ENCODE measurements at regions not wholly inside any gene's neighbourhood (a gene's known extent, or its start where the extent isn't known, plus 50 kb on each side); places are given as distances from the start of the nearest gene placed in this dataset.

DNA sequence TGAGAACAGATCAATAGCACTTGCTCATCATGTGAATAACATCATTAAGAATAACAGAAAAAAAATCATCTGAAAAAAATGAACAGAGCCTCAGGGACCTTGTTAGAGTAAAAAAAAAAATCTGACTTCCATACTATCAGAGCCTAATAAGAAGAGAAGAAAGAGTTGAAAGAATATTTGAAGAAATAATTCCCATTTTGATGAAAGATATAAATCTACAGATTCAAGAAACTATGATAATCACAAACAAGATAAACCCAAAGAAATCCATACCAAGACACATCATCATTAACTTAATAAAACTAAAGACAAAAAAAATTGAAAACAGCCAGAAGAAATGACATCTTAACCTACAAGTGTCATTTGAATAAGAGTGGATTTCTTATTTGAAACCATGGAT, 134.4 kb downstream of the BMS1 start:
- no peak for DNase-seq
- Histone ChIP-seq H3K36me3 (ENCODE audit: control insufficient read depth, insufficient read depth, low read length) (no peaks in the 10 kb centered on the region), H3K9me3 (ENCODE audit: control insufficient read depth, low read depth, low read length) (no peaks in the 10 kb centered on the region), H3K27me3 (ENCODE audit: control insufficient read depth, insufficient read depth, low read length) (no peaks in the 10 kb centered on the region), H3K4me3 (ENCODE audit: low read length) (no peak overlapping the region), H3K27ac (ENCODE audit: low read length) (no peak overlapping the region), H3K4me1 (ENCODE audit: control insufficient read depth, insufficient read depth, low read length) (no peaks in the 10 kb centered on the region)

DNA sequence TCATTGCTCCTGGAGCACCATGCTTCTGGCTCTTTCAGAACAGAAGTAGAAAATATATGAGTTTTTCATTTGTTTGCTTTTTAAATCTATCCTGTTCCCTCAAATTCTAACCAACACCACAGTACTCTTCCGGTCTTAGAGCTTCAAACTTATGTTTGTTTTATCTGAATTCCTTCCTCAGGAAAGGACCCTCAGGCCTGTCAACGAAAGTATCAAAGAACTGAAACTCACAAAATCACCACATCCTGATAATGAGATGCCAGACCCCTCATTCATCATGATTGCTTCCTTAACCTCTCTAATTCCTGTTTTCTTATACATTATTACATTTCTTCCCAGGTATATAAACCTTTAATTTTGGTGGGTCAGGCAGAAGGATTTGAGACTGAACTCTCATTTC, 135.2 kb downstream of the BMS1 start:
- no CpG with 5 or more reads among the region's 2 CpGs for WGBS (ENCODE audit: insufficient coverage, low lambda C conversion rate)
- H3K9me3 ChIP-seq (ENCODE audit: control insufficient read depth, low read depth, low read length), result no peaks in the 10 kb centered on the region

DNA sequence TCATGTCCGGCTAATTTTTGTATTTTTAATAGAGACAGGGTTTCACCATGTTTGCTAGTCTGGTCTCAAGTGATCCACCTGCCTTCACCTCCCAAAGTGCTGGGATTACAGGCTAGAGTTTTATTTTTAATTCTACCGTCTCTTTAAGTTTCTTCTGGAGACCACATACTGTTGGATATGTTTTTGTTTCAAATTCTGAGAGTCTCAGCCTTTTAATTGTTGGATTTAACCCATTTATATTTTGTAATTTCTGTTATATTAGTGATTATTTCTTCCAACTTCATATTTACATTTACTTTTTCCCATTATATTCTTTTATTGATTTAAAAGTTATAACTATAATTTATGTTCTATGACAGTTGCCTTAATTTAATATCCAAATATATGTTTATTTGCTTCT, 139.4 kb downstream of the BMS1 start:
- no peaks in the 10 kb centered on the region for H3K9me3 ChIP-seq (ENCODE audit: control insufficient read depth, low read depth, low read length)
- no peaks in the 10 kb centered on the region for H3K36me3 ChIP-seq (ENCODE audit: control insufficient read depth, insufficient read depth, low read length)
- H3K27me3 ChIP-seq (ENCODE audit: control insufficient read depth, insufficient read depth, low read length), result peaks cover 5% of the 10 kb centered on the region
- 78% methylated on average over 1 of the region's 2 CpGs for WGBS (ENCODE audit: insufficient coverage, low lambda C conversion rate)
- H3K4me3 ChIP-seq (ENCODE audit: low read length), result no peak overlapping the region
- H3K4me1 ChIP-seq (ENCODE audit: control insufficient read depth, insufficient read depth, low read length), result no peaks in the 10 kb centered on the region
- no peak for DNase-seq
- no peak overlapping the region for H3K27ac ChIP-seq (ENCODE audit: low read length)

More for the DNA sequence above, 135.2 kb downstream of the BMS1 start:
- no peak for DNase-seq
- Histone ChIP-seq H3K27ac (ENCODE audit: low read length) (no peak overlapping the region), H3K27me3 (ENCODE audit: control insufficient read depth, insufficient read depth, low read length) (no peaks in the 10 kb centered on the region), H3K4me3 (ENCODE audit: low read length) (no peak overlapping the region), H3K36me3 (ENCODE audit: control insufficient read depth, insufficient read depth, low read length) (no peaks in the 10 kb centered on the region), H3K4me1 (ENCODE audit: control insufficient read depth, insufficient read depth, low read length) (no peaks in the 10 kb centered on the region)

DNA sequence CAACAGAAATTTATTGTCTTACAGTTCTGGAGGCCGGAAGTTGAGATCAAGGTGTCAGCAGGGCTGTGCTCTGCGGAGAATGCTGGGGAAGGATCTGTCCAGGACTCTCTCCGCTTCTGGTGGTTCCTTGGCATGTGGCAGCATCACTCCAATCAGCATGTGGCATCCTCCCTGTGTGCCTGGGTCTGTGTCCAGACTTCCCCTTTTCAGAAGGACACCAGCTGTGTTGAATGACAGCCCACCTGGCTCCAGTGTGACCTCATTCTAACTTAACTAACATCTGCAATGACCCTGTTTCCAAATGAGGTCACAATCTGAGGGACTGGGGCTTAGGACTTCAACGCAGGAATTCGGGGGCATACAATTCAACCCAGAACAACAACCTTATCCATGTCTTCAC, 141.9 kb downstream of the BMS1 start:
- Histone ChIP-seq H3K27ac (ENCODE audit: low read length) (no peak overlapping the region), H3K4me3 (ENCODE audit: low read length) (no peak overlapping the region), H3K27me3 (ENCODE audit: control insufficient read depth, insufficient read depth, low read length) (peaks cover 8% of the 10 kb centered on the region), H3K36me3 (ENCODE audit: control insufficient read depth, insufficient read depth, low read length) (no peaks in the 10 kb centered on the region), H3K9me3 (ENCODE audit: control insufficient read depth, low read depth, low read length) (no peaks in the 10 kb centered on the region), H3K4me1 (ENCODE audit: control insufficient read depth, insufficient read depth, low read length) (no peaks in the 10 kb centered on the region)
- no CpG with 5 or more reads among the region's 5 CpGs for WGBS (ENCODE audit: insufficient coverage, low lambda C conversion rate)
- DNase-seq, result no peak

DNA sequence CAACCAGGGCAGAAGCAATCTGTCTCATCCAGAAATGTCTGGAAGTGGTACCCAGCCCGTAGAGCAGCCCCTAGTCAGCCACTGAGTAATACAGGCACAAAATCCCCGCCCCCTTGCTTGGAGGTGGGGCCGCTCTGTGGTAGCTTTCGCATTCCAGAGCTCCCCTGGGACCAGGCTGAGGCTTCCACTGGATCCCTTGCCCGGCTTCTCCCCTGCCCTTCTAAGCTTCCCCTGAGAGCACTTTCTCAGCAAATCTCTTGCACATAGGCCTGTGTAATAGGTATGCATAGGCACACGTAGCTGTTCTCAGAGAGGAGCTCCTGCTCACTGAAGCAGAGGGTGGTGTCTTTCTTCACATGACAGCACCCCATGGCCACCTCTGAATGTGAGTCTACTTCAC, 144.2 kb downstream of the BMS1 start:
- H3K9me3 ChIP-seq (ENCODE audit: control insufficient read depth, low read depth, low read length), result no peaks in the 10 kb centered on the region
- no peaks in the 10 kb centered on the region for H3K36me3 ChIP-seq (ENCODE audit: control insufficient read depth, insufficient read depth, low read length)
- H3K4me3 ChIP-seq (ENCODE audit: low read length), result no peak overlapping the region
- no peak for DNase-seq
- H3K4me1 ChIP-seq (ENCODE audit: control insufficient read depth, insufficient read depth, low read length), result no peaks in the 10 kb centered on the region
- no CpG with 5 or more reads among the region's 6 CpGs for WGBS (ENCODE audit: insufficient coverage, low lambda C conversion rate)
- no peak overlapping the region for H3K27ac ChIP-seq (ENCODE audit: low read length)
- H3K27me3 ChIP-seq (ENCODE audit: control insufficient read depth, insufficient read depth, low read length), result peaks cover 23% of the 10 kb centered on the region

DNA sequence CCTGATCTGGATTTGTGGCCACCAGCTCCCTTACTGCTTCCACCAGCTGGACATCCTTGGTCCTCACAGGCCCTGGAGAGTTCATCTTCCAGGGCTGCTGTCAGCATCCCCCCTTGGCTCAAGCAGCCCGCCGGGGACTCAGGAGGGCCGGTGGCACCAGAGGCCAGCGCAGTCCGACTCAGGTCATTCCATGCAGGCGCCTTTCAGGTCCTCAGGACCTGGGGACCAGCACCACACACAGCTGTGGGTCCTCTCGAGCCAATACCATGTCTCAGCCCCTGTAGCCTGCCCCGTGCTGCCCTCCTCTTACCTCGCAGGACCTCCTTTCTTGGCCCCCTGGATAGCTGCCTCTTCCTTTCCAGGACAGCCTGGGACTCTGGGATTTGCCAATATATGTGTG, 145.5 kb downstream of the BMS1 start:
- H3K27me3 ChIP-seq (ENCODE audit: control insufficient read depth, insufficient read depth, low read length), result peaks cover 35% of the 10 kb centered on the region

DNA sequence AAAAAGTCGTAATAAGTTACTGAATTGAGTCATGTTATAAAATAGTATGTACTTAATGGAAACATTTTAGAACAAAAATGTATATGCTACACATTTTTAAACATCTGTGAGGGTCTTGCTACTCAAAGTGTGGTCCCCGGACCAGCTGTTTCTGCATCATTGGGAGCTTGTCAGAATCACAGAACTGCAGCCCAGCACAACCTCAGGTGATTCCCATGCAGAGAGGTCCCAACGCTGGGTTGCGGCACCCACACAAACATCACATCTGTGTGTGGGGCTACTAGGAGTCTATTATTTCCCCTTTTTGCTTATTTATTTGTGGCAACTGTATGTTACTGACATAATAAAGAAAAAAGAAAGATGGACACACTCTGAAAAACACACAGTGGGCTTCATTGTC, 146.6 kb downstream of the BMS1 start:
- Histone ChIP-seq H3K9me3 (ENCODE audit: control insufficient read depth, low read depth, low read length) (no peaks in the 10 kb centered on the region), H3K27ac (ENCODE audit: low read length) (no peak overlapping the region), H3K27me3 (ENCODE audit: control insufficient read depth, insufficient read depth, low read length) (peaks cover 47% of the 10 kb centered on the region), H3K4me1 (ENCODE audit: control insufficient read depth, insufficient read depth, low read length) (no peaks in the 10 kb centered on the region), H3K36me3 (ENCODE audit: control insufficient read depth, insufficient read depth, low read length) (no peaks in the 10 kb centered on the region), H3K4me3 (ENCODE audit: low read length) (no peak overlapping the region)
- 80% methylated on average over 1 of the region's 4 CpGs for WGBS (ENCODE audit: insufficient coverage, low lambda C conversion rate)
- no peak for DNase-seq

More for the DNA sequence above, 145.5 kb downstream of the BMS1 start:
- Histone ChIP-seq H3K36me3 (ENCODE audit: control insufficient read depth, insufficient read depth, low read length) (no peaks in the 10 kb centered on the region), H3K9me3 (ENCODE audit: control insufficient read depth, low read depth, low read length) (no peaks in the 10 kb centered on the region), H3K4me3 (ENCODE audit: low read length) (no peak overlapping the region), H3K4me1 (ENCODE audit: control insufficient read depth, insufficient read depth, low read length) (no peaks in the 10 kb centered on the region), H3K27ac (ENCODE audit: low read length) (no peak overlapping the region)
- WGBS (ENCODE audit: insufficient coverage, low lambda C conversion rate), result no CpG with 5 or more reads among the region's 9 CpGs
- DNase-seq, result no peak

DNA sequence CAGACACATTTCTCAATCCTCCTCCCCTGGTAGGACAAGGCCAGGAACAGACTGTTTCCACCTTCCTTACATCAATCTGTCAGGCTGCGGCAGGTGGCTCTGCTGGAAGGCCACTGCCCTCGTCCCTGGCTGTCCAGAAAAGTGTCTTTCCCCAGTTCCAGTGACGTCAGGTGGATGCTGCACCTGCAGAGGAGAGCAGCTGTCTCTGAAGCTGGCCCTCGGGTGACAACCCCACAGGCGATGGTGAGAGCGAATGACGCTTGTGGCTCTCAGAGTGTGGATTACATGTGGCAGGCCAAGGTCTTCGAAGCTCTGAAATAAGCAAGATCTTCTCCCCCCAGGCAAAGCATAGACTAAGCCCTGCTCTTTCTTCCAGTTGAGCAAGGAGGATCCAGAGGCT, 146.9 kb upstream of the RET start:
- Histone ChIP-seq H3K4me1 (ENCODE audit: control insufficient read depth, insufficient read depth, low read length) (no peaks in the 10 kb centered on the region), H3K36me3 (ENCODE audit: control insufficient read depth, insufficient read depth, low read length) (no peaks in the 10 kb centered on the region), H3K27ac (ENCODE audit: low read length) (no peak overlapping the region), H3K27me3 (ENCODE audit: control insufficient read depth, insufficient read depth, low read length) (peaks cover 54% of the 10 kb centered on the region), H3K9me3 (ENCODE audit: control insufficient read depth, low read depth, low read length) (no peaks in the 10 kb centered on the region), H3K4me3 (ENCODE audit: low read length) (no peak overlapping the region)
- WGBS (ENCODE audit: insufficient coverage, low lambda C conversion rate), result no CpG with 5 or more reads among the region's 8 CpGs
- no peak for DNase-seq

DNA sequence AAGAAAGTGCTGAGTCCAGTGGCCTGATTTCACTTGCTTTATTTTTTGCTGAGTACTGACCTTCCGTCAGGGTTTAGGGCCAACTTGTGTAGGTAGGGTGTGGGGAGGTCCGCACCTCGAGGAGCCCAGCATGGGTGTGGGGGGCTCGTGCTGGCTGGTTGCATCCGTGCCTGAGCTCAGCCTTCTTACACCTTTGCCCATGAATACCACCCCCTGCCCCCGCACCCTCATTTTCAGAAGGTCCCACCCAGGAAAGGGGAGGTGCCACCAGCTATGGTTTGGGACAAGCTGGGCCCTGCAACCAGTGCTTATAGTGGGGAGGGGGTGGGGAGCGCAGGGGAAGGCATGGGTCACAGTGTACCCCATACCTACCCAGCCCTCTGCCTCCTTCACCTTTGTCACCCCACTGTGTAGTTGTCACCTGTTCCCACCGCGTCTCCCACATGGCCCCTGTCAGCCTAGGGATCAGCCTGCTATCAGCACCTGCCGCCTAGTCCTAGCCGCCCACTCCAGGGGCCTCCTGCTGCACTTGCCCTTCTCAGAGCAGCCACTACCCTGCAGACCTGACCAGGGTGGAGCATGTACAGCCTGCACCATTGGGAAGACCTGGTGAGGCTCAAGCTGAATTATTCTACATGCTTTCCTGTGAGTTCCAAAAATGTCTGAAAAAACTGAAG, 146.2 kb upstream of the RET start:
- DNase-seq, result no peak
- no CpG with 5 or more reads among the region's 11 CpGs for WGBS (ENCODE audit: insufficient coverage, low lambda C conversion rate)
- Histone ChIP-seq H3K27me3 (ENCODE audit: control insufficient read depth, insufficient read depth, low read length) (peaks cover 60% of the 10 kb centered on the region), H3K27ac (ENCODE audit: low read length) (no peak overlapping the region), H3K36me3 (ENCODE audit: control insufficient read depth, insufficient read depth, low read length) (no peaks in the 10 kb centered on the region), H3K9me3 (ENCODE audit: control insufficient read depth, low read depth, low read length) (no peaks in the 10 kb centered on the region), H3K4me1 (ENCODE audit: control insufficient read depth, insufficient read depth, low read length) (no peaks in the 10 kb centered on the region), H3K4me3 (ENCODE audit: low read length) (no peak overlapping the region)

DNA sequence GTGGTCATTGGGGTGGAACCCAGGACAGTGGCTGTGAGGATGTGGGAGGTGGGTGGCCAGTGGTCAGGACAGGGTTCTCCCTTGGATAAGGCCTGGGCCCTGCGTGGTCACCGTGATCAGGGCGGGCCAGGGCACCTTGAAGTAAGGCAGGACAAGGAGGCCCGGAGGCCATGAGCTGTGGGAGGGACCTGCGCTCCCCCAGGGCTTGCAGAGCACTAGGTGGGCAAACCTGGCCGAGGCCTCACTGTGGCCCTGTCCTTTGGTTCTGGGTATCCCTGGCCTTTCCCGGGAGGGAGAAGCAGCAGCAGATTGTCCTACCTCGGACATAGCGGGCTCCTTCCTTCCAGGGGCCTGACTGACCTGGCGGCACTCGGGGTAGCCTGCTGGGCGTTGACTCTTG, 144.8 kb upstream of the RET start:
- H3K27ac ChIP-seq (ENCODE audit: low read length), result no peak overlapping the region
- DNase-seq, result no peak
- no peaks in the 10 kb centered on the region for H3K4me1 ChIP-seq (ENCODE audit: control insufficient read depth, insufficient read depth, low read length)
- WGBS (ENCODE audit: insufficient coverage, low lambda C conversion rate), result no CpG with 5 or more reads among the region's 12 CpGs
- H3K4me3 ChIP-seq (ENCODE audit: low read length), result no peak overlapping the region
- H3K36me3 ChIP-seq (ENCODE audit: control insufficient read depth, insufficient read depth, low read length), result no peaks in the 10 kb centered on the region
- H3K9me3 ChIP-seq (ENCODE audit: control insufficient read depth, low read depth, low read length), result no peaks in the 10 kb centered on the region
- peaks cover 58% of the 10 kb centered on the region for H3K27me3 ChIP-seq (ENCODE audit: control insufficient read depth, insufficient read depth, low read length)

DNA sequence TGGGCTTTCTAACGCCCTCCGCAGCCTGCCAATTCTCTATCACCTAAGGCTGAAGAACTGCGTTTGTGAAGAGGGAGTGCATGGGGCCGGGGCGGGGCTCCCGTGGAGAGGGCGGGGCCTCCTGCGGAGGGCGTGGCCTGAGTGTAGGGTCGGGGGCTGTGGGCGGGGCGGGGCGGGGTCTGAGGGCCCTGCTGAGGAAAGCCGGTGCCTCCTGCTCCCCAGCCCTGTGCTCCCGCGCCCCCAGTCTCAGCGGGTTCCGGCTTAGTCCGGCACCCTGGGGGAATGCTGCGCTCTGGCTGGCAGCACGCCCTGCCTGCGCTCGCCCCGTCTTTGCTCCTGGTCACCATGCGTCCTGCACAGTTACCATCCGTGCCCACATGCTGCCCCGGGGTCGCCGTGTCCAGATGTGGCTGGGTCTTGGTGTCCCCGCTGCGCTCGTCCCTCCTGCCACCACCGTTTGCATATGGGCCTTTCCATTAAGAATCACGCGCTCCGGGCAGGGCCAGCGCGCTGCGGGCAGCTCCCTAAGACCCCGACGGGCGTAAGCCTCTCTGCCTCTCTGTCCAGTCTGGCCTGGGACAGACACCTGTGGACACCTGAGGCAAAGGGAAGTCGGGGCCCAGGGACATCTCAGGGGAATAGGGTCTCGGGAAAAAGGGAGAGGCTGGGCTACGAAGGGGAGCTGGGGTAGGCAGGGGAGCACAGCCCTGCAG, 144.0 kb upstream of the RET start:
- Histone ChIP-seq H3K27me3 (ENCODE audit: control insufficient read depth, insufficient read depth, low read length) (peaks cover 58% of the 10 kb centered on the region), H3K36me3 (ENCODE audit: control insufficient read depth, insufficient read depth, low read length) (no peaks in the 10 kb centered on the region), H3K4me1 (ENCODE audit: control insufficient read depth, insufficient read depth, low read length) (no peaks in the 10 kb centered on the region), H3K9me3 (ENCODE audit: control insufficient read depth, low read depth, low read length) (no peaks in the 10 kb centered on the region), H3K4me3 (ENCODE audit: low read length) (no peak overlapping the region), H3K27ac (ENCODE audit: low read length) (no peak overlapping the region)
- no CpG with 5 or more reads among the region's 45 CpGs for WGBS (ENCODE audit: insufficient coverage, low lambda C conversion rate)
- peak in 1 of 2 donors; percentile 18 for DNase-seq
